LNCaP clone FGC (cell line): ENCODE measurements at regions not wholly inside any gene's neighbourhood (a gene's known extent, or its start where the extent isn't known, plus 50 kb on each side); places are given as distances from the start of the nearest gene placed in this dataset.
"Not testable (repeated sequence)": the region's sequence is repeated elsewhere in the genome, so short reads cannot be mapped to it uniquely, and the experiment has no call there.

Experiments used
- DNase-seq: peaks from one replicate; pipeline ENCODE4 v3.0.0-alpha.2; 2011; ENCODE audit warnings: low read depth
- H3K4me3 ChIP-seq: 2 replicates; pipeline ENCODE4 v1.5.1; 2011; ENCODE audit warnings: mild to moderate bottlenecking, low read depth, low read length, control low read depth
- TF ChIP-seq, protein P1 (sequence below): IDR thresholded peaks from 2 replicates; pipeline ENCODE4 v1.5.1; 2012; ENCODE audit warnings: mild to moderate bottlenecking; ENCODE audit not compliant: control insufficient read depth, insufficient read depth; ENCODE audit errors: extremely low read depth

DNA sequence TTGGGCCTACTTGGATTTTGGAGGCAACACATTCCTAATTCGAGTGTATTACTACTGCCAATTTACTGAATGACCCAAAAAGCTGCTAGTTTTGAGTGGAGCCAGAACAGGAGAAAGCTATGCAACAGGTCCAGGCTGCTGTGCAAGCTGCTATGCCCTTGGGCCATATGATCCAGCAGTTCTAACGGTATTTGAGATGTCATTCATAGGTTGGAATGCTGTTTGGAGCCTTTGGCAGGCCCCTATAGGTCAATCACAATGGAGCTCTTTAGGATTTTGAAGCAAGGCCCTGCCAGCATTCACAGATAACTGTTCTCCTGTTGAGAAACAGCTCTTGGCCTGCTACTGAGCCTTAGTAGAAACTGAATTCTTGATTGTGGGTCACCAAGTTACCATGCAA lies 368.7 kb downstream of the CDH19 start:
- TF ChIP-seq, protein P1, sequence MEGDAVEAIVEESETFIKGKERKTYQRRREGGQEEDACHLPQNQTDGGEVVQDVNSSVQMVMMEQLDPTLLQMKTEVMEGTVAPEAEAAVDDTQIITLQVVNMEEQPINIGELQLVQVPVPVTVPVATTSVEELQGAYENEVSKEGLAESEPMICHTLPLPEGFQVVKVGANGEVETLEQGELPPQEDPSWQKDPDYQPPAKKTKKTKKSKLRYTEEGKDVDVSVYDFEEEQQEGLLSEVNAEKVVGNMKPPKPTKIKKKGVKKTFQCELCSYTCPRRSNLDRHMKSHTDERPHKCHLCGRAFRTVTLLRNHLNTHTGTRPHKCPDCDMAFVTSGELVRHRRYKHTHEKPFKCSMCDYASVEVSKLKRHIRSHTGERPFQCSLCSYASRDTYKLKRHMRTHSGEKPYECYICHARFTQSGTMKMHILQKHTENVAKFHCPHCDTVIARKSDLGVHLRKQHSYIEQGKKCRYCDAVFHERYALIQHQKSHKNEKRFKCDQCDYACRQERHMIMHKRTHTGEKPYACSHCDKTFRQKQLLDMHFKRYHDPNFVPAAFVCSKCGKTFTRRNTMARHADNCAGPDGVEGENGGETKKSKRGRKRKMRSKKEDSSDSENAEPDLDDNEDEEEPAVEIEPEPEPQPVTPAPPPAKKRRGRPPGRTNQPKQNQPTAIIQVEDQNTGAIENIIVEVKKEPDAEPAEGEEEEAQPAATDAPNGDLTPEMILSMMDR = no peak
- no peak for DNase-seq

DNA sequence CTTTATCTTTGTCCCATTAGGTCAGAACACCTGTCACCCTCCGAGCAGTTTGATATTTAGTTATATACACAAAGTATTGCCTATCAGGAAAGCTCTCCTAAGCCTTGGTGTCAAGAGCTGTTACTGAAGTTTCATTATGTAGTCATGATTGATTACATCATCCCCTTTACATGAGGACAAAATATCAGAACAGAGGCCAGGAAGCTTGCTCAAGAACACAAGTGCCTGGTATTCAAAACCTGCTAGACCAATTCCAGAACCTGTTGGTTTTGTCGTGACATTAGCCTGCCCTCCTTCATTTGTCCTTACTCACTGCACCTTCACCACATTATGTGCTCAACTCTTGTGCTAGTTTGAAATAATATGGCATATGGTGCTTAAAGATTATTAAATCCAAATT lies 377.1 kb downstream of the CDH19 start:
- TF ChIP-seq, protein P1 = no peak
- H3K4me3 ChIP-seq = no peak overlapping the region
- peak; percentile 4 for DNase-seq

More for the DNA sequence above, 368.7 kb downstream of the CDH19 start:
- no peak overlapping the region for H3K4me3 ChIP-seq

DNA sequence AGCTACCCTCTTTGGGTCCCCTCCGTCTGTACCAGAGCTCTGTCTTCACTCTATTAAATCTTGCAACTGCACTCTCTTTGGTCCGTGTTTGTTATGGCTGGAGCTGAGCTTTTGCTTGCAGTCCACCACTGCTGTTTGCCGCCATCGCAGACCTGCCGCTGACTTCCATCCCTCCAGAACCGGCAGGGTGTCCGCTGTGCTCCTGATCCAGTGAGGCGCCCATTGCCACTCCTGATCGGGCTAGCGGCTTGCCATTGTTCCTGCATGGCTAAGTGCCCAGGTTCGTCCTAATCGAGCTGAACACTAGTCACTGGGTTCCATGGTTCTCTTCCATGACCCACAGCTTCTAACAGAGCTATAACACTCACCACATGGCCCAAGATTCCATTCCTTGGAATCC lies 380.6 kb downstream of the CDH19 start:
- not testable (repeated sequence) for DNase-seq, H3K4me3 ChIP-seq

DNA sequence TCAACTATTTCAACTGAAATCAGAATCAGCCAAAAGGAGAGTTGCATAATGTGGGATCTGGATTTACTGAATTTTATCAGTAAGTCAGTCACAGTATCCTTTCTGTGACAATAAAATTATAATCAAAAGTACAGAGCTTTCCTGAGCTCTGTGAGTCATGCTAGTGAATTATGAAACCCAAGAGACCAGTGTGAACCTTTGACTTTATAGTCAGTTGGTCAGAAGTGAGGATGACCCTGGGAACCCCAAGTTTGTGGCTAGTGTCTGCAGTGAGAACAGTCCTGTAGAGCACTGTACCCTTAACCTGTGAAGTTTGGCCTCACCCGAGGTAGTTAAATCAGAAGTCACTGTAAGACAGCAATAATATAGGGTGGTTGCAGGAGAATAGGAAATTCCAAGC lies 381.7 kb downstream of the CDH19 start:
- TF ChIP-seq, protein P1 = no peak
- no peak overlapping the region for H3K4me3 ChIP-seq
- DNase-seq = no peak

DNA sequence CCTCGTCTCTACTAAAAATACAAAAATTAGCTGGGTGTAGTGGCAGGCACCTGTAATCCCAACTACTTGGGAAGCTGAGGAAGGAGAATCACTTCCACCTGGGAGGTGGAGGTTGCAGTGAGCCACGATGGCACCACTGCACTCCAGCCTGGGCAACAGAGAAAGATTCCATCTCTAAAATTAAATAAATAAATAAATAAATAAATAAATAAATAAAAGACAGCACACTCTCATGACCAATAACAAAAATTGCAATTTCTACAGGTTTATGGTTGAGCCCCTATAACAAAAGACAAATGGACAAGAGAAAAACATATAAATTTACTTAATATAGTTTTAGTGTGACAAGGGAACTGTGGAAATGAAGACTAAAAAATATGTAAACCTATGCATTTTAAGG lies 384.1 kb downstream of the CDH19 start:
- DNase-seq = no peak
- H3K4me3 ChIP-seq = no peak overlapping the region
- TF ChIP-seq, protein P1 = no peak

DNA sequence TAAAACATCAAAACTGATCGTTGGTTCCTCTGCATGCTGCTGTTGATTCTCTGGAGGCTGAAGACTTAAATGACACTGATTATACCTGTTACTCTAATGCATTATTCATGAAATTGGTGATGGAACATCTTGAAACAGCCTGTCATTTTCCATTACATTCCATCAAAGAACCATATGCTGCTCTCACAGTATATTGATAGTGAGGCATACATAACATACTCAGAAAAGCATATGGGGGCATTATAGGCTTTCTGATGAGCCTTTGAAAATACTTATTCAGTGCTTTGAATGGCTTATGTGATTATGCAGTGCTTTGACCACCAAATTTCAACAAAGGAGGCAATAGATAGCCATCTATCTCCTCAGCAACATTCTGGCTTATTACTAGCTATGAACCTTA lies 392.1 kb downstream of the CDH19 start:
- TF ChIP-seq, protein P1 = no peak
- no peak for DNase-seq
- H3K4me3 ChIP-seq = no peak overlapping the region

DNA sequence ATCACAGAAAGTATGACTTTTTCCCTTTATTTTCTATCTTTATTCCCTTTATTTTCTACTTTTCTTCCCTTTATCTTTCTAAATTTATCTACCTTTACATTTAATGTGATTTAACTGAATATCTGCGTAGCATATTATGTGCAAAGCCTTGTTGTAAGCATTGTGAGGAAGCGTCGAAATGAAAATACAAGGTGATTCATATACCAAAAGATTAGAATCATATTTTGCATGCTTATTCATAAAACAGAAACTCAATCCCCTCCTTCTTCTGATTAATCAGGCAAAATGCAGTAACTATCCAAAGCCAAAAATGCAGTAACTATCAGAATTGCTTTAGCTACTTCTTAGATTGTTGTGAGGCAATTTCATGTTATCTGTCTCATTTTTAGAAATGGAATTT lies 393.0 kb downstream of the CDH19 start:
- TF ChIP-seq, protein P1 = no peak
- no peak overlapping the region for H3K4me3 ChIP-seq
- DNase-seq = no peak
